Esophagus squamous epithelium (tissue), 5 donors: ENCODE measurements at regions not wholly inside any gene's neighbourhood (a gene's known extent, or its start where the extent isn't known, plus 50 kb on each side); places are given as distances from the start of the nearest gene placed in this dataset.

Experiments
- DNase-seq: peaks from one replicate; lab custom pipeline; 2025; lab: John Stamatoyannopoulos, UW
- H3K27ac ChIP-seq, 4 donors: fragments of 200-600 bp; sonication (generic); one replicate each; pipeline ENCODE4 v1.5.1; 2016 to 2019; ENCODE audit warnings: mild to moderate bottlenecking in 1 of 4
- H3K27me3 ChIP-seq, 4 donors: fragments of 200-600 bp; sonication (generic); 1 replicate in 3 of 4; 2 replicates in 1 of 4; pipeline versions ENCODE4 v1.5.1 to v1.6.0; 2017 to 2021; ENCODE audit warnings: antibody characterized with exemption in 1 of 4
- H3K36me3 ChIP-seq, 3 donors: fragments of 200-600 bp; sonication (generic); one replicate each; pipeline ENCODE4 v1.5.1; 2016 to 2019
- H3K4me1 ChIP-seq, 3 donors: fragments of 200-600 bp; sonication (generic); one replicate each; pipeline ENCODE4 v1.5.1; 2017 to 2019
- H3K4me3 ChIP-seq, 4 donors: fragments of 200-600 bp; sonication (generic); 1 replicate in 3 of 4; 2 replicates in 1 of 4; pipeline ENCODE4 v1.5.1; 2016 to 2019; ENCODE audit warnings: mild to moderate bottlenecking in 2 of 4, moderate library complexity in 1 of 4
- H3K9me3 ChIP-seq, 3 donors: fragments of 200-600 bp; sonication (generic); one replicate each; pipeline ENCODE4 v1.5.1; 2016 to 2019
- POLR2A ChIP-seq, 4 donors: fragments of 450-650 bp; IDR thresholded peaks; one replicate each; pipeline ENCODE4 v1.6.1; 2017; ENCODE audit warnings: antibody characterized with exemption in 4 of 4, mild to moderate bottlenecking in 4 of 4, moderate library complexity in 3 of 4
- WGBS, 2 donors: methylation state at CpG; one replicate each; pipeline ENCODE4 v1.1.5; 2018; 5-methylcytosine and 5-hydroxymethylcytosine counted together
- intact Hi-C: fragments of 100-400 bp; cut with DNase I; formaldehyde crosslinking; loops from one replicate; pipeline ENCODE4 v1.15.0; 2022
- TF ChIP-seq, protein P1 (sequence below), 6 experiments: fragments of 450-650 bp in 4 of 6; fragments of 200-600 bp in 2 of 6; sonication (generic) in 2 of 6; IDR thresholded peaks; one replicate each; pipeline ENCODE4 v1.5.1; 2016 to 2019; ENCODE audit warnings: antibody characterized with exemption in 6 of 6, mild to moderate bottlenecking in 4 of 6, moderate library complexity in 4 of 6
- donor health status: DM: yes; HTN: yes; CAD: no.

GRCh38 chr11:69216647-69217051 lies 60.9 kb downstream of the SMIM38 start:
- DNase-seq: no peak
- H3K4me3 ChIP-seq: no peak overlapping the region
- WGBS, 2 donors: 36 to 60% methylated on average over 4 to 6 of the region's 6 CpGs
- no peaks in the 10 kb centered on the region for H3K9me3 ChIP-seq
- H3K27ac ChIP-seq: peak overlapping the region in 3 of 4 donors; percentile 46 to 71 (median 57)
- peaks cover 4 to 47% (median 9%) of the 10 kb centered on the region in 3 donors for H3K4me1 ChIP-seq
- intact Hi-C loops: no loop called here
- peaks cover 0 to 13% (median 0%) of the 10 kb centered on the region in 4 donors for H3K27me3 ChIP-seq
- TF ChIP-seq, protein P1, sequence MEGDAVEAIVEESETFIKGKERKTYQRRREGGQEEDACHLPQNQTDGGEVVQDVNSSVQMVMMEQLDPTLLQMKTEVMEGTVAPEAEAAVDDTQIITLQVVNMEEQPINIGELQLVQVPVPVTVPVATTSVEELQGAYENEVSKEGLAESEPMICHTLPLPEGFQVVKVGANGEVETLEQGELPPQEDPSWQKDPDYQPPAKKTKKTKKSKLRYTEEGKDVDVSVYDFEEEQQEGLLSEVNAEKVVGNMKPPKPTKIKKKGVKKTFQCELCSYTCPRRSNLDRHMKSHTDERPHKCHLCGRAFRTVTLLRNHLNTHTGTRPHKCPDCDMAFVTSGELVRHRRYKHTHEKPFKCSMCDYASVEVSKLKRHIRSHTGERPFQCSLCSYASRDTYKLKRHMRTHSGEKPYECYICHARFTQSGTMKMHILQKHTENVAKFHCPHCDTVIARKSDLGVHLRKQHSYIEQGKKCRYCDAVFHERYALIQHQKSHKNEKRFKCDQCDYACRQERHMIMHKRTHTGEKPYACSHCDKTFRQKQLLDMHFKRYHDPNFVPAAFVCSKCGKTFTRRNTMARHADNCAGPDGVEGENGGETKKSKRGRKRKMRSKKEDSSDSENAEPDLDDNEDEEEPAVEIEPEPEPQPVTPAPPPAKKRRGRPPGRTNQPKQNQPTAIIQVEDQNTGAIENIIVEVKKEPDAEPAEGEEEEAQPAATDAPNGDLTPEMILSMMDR (IDR thresholded peaks at IDR 0.05): no peak
- TF ChIP-seq POLR2A (IDR thresholded peaks at IDR 0.05): no peak
- H3K36me3 ChIP-seq: no peaks in the 10 kb centered on the region

DNA sequence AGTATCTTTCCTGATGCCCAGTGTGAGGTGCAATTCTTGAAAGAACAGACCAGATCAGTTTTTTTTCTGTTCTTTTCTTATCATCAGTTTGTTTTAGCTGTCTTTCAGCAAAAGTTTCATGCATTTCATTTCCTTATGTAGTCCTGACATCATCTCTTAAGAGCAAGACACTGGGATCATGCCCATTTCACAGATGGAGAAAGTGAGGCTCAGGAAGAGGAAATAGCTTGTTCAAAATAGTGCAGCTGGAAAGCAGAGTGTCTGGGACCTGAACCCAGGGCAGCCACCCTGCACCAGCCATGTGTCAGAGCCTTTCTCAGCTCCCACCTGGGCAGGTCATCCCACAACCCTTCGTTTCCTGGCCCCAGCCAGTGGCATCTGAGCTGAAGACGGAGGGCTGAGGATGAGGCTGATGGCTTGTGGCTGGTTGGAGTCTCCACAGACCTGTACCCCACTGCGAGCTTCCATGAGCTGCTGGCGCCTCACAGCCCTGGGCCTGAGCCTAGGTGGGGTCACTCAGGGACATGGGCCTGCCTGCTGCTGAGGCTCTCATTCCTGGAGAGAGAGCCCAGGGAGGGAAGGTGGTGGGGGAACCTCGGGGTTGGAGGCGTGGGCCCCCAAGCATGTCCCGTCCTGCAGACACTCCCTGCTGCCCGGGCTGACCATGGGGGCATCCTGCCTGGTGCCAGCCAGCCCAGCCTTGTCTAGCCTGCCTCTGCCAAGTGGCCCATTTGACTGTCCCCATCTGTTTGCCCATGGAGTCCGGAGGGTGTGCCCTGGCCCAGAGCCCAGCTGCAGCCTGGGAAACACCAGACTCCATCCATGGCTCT lies 61.8 kb downstream of the SMIM38 start:
- Histone ChIP-seq H3K4me1 (peaks cover 4 to 47% (median 9%) of the 10 kb centered on the region in 3 donors), H3K36me3 (no peaks in the 10 kb centered on the region), H3K9me3 (no peaks in the 10 kb centered on the region), H3K4me3 (no peak overlapping the region), H3K27me3 (peaks cover 0 to 4% (median 0%) of the 10 kb centered on the region in 4 donors), H3K27ac (no peak overlapping the region)
- TF ChIP-seq, protein P1 (IDR thresholded peaks at IDR 0.05): no peak
- TF ChIP-seq POLR2A (IDR thresholded peaks at IDR 0.05): no peak
- WGBS, 2 donors: 73 to 81% methylated on average over 2 to 3 of the region's 9 CpGs
- intact Hi-C loops: no loop called here
- no peak for DNase-seq

DNA sequence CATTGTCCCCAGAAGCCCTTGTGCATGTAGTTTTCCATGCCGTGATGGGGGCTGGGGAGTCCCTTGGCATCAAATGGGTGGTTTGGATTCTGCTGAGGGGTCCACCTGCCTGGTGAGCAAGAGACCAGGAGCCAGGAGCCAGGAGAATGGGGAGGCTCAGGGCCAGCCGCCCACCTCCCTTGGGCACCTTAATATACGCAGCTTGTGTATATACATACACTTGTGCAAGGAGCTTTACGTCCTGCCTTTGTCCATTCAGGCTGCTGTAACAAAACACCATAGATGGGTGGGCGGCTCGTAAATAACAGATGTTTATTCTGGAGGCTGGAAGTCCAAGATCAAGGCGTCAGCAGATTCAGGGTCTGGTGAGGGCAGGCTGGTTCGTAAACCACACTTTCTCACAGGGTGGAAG lies 62.5 kb downstream of the SMIM38 start:
- DNase-seq: no peak
- Histone ChIP-seq H3K4me1 (peaks cover 4 to 47% (median 9%) of the 10 kb centered on the region in 3 donors), H3K9me3 (no peaks in the 10 kb centered on the region), H3K36me3 (no peaks in the 10 kb centered on the region), H3K27ac (no peak overlapping the region), H3K27me3 (no peaks in the 10 kb centered on the region), H3K4me3 (no peak overlapping the region)
- 74 to 81% methylated on average over 8 of the region's 8 CpGs for WGBS, 2 donors
- intact Hi-C loops: no loop called here
- TF ChIP-seq, protein P1 (IDR thresholded peaks at IDR 0.05): no peak
- no peak for TF ChIP-seq POLR2A (IDR thresholded peaks at IDR 0.05)

DNA sequence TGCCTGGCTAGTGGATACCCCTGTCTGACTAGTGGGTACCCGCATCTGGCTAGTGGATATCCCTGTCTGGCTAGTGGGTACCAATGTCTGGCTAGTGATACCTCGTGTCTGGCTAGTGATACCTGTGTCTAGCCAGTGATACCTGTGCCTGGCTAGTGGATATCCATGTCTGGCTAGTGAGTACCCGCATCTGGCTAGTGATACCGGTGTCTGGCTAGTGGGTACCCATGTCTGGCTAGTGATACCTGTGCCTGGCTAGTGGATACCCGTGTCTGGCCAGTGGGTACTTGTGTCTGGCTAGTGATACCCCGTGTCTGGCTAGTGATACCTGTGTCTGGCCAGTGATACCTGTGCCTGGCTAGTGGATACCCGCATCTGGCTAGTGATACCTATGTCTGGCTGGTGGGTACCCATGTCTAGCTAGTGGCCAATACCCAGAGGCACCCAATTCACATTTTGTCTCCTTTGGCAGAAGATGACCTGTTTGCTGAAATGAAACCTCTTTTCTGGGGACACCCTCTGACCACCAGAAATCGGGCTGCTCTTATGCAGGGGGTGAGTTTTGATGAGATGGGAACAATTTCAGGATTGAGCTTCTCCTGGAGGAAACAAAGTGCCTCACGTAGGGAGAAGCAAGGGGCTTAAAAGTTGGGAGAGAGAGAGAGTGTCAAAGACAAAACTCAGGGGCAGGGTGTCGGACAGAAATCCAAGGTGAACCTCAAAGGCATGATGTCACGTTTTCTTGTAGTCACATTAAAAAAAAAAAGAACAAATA lies 63.4 kb downstream of the SMIM38 start:
- Histone ChIP-seq H3K27ac (no peak overlapping the region), H3K36me3 (no peaks in the 10 kb centered on the region), H3K27me3 (no peaks in the 10 kb centered on the region), H3K4me3 (no peak overlapping the region), H3K4me1 (peaks cover 4 to 47% (median 9%) of the 10 kb centered on the region in 3 donors), H3K9me3 (no peaks in the 10 kb centered on the region)
- TF ChIP-seq, protein P1 (IDR thresholded peaks at IDR 0.05): no peak
- TF ChIP-seq POLR2A (IDR thresholded peaks at IDR 0.05): no peak
- DNase-seq: no peak
- intact Hi-C loops: no loop called here
- 70 to 87% methylated on average over 8 to 11 of the region's 11 CpGs for WGBS, 2 donors

- H3K27ac ChIP-seq: peak overlapping the region in 1 of 4 donors; percentile 67
- 41 to 67% methylated on average over 11 of the region's 11 CpGs for WGBS, 2 donors
- no peak for TF ChIP-seq POLR2A (IDR thresholded peaks at IDR 0.05)
- TF ChIP-seq, protein P1 (IDR thresholded peaks at IDR 0.05): no peak
- no peaks in the 10 kb centered on the region for H3K36me3 ChIP-seq
- DNase-seq: no peak
- intact Hi-C loops: no loop called here
- H3K4me3 ChIP-seq: no peak overlapping the region
- H3K9me3 ChIP-seq: no peaks in the 10 kb centered on the region
- H3K27me3 ChIP-seq: no peaks in the 10 kb centered on the region
- H3K4me1 ChIP-seq: peaks cover 4 to 47% (median 9%) of the 10 kb centered on the region in 3 donors
Observed at GRCh38 chr11:69219991-69220390, 64.3 kb downstream of the SMIM38 start.
